HG03432 (cell line): ENCODE measurements at regions not wholly inside any gene's neighbourhood (a gene's known extent, or its start where the extent isn't known, plus 50 kb on each side); places are given as distances from the start of the nearest gene placed in this dataset.

Experiments used
- ATAC-seq: cut with Tn5 transposase; IDR thresholded peaks from one replicate; pipeline ENCODE4 v1.9.1; 2021; ENCODE audit warnings: mild to moderate bottlenecking, moderate library complexity; ENCODE audit not compliant: unreplicated experiment

DNA sequence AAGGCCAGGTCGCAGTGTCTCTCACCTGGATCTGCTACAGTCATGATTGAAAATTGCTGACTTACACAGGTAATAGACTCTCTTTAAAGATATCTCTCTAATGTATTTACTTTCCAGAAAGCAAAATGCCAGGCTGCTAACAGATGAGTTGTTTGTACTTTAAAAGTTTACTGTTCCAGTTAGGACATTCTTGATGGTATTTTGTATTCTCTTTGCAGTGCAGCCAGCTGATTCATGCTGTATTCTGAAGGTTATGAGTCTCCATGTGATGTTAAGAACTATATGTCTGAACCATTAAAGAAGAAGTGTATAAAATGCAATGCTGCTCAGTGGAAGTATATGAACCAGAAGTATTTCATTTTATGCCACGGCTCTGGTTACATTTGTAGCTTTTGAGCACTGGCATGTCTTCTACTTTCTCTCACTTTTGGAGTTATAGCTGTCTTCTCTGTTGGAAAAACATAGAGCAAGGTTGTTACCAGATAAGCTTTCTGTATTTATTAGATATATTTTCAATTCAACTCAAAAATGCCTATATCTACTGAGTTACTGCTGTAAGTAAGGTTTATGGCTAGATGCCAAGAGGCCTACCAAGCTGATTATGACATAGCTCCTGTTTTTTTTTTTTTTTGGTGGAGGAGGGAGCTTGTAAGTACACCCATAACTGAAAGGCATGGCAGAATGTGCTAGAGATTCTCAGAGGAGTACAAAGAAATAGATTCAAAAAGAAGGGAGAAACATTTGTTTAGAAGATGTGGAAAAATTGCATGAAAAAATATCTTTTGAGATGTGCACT lies 130.5 kb upstream of the MAN1A1 start:
- no peak for ATAC-seq

DNA sequence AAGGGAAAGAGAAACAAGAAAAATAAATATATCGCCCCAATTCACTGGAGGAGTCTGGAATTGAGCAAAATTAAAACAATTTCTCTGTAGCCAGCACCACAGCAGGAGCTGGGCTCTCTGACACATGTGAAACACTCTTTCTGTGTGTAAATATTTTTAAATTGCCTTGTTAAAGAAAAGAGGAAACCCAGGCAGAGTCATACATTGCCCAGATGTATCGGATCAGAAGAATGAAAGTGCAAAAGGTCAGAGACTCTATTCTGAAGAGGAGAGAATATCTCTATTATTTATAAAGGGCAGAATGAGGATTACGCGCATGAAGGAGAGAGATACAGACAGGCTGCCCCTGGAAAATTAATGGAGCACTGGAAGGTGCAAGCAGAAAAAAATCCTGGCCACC lies 127.0 kb upstream of the MAN1A1 start:
- ATAC-seq = peak; percentile 98

DNA sequence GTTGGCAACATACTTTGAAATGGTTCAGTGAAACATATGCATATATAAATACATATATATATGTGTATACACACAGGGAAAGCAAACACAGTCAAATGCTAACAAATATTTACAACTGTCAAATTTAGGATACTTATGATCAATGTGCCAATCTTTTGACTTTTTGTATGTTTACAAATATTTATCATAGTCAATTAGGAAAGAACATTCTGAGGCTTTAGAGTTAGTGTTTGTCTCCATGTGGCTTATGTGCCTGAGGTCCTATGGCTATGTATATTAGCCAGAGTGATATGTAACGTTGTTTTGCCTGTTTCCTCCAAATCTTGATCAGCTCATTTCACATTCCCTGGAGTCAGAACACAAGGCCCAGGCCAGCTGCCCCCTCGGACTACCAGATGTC lies 126.5 kb upstream of the MAN1A1 start:
- no peak for ATAC-seq

DNA sequence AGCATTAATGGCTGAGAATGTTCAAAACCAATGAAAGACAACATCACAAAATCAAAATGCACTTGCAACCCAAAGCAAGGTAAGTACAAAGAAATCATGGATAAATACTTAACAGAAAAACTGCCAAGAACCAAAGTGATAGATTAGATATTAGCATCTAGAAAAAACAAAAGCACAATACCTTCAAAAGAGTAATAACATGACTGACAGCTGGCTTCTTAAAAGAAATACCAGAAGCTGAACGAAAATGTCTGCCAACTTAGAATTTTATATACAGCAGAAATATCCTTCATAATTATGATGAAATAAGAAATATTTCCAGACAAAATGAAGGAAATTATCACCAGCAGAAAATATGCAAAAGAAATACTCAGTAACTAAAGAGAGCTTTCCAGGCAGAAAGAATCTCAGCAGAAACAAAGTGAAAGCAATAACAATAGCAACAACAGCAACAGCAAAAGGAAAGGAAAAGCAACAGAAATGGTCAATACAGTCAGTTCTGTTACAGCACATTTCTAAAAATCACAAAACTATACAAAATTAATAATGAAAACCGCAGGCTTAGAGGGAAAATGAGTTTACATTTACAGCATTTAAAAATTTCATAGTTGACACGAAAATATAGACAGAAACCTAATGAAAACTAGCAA lies 121.5 kb upstream of the MAN1A1 start:
- ATAC-seq = peak; percentile 62

GRCh38 chr6:119467488-119468081 lies 118.0 kb upstream of the MAN1A1 start:
- no peak for ATAC-seq

DNA sequence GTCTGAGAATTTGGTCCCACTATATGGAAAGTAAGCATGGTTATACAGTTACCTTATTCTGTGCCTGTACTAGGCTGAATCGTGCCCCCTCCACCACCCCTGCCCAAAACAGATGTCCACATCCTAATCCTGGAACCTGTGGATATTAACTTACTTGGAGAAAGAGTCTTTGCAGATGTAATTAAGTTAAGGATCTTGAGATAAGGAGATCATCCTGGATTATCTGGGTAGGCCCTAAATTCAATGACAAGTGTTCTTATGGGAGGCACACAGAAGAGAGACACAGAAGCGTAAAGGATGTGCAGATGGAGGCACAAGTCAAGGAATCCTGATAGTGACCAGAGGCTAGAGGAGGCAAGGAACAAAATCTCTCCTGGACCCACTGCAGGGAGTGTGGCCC lies 116.7 kb upstream of the MAN1A1 start:
- ATAC-seq = no peak

DNA sequence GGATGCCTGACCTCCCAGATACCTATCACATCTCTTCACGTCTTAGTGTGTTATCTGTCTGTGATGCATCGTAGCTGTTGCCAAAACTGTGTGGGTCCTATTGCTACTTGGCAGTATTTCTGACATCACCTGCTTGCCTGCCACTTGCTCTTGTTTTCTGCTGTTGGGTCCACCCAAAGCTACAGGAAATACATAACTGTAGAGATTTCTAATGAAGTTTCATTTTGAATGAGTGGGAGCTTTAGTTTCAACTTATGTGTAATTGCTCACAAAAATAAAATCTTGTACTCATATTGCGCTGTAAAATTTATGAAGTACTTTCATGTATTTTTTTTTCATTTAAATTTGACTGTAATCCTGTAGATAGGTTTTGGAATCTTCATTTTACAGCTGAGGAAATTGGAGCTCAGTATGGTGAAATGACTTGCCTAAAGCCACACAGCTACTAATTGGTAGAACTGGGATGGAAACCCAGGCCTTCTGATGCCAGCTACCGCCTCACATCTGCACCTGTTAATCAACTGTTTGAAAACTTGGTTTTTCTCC lies 113.6 kb upstream of the MAN1A1 start:
- ATAC-seq = peak; percentile 81

DNA sequence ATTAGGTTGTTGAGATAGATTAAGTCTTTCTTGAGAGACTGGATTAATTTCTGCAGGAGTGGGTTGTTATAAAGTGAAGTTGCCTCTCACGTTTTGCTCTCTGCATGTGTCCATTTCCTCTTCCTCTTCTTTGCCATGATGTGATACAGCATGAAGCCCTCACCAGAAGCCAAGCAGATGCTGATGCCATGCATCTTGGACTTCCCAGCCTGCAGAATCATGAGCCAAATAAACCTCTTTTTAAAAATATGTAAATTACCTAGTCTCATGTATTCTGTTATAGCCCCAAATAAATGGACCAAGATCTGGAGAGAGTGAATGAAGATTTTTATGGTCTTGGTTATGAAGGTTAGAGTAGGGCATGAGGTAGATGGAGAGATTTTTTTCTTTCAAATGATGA lies 111.6 kb upstream of the MAN1A1 start:
- ATAC-seq = no peak

- peak; percentile 76 for ATAC-seq
Observed at GRCh38 chr6:119459207-119459974, 109.8 kb upstream of the MAN1A1 start.

GRCh38 chr6:119454714-119455113 lies 105.2 kb upstream of the MAN1A1 start:
- ATAC-seq = no peak

DNA sequence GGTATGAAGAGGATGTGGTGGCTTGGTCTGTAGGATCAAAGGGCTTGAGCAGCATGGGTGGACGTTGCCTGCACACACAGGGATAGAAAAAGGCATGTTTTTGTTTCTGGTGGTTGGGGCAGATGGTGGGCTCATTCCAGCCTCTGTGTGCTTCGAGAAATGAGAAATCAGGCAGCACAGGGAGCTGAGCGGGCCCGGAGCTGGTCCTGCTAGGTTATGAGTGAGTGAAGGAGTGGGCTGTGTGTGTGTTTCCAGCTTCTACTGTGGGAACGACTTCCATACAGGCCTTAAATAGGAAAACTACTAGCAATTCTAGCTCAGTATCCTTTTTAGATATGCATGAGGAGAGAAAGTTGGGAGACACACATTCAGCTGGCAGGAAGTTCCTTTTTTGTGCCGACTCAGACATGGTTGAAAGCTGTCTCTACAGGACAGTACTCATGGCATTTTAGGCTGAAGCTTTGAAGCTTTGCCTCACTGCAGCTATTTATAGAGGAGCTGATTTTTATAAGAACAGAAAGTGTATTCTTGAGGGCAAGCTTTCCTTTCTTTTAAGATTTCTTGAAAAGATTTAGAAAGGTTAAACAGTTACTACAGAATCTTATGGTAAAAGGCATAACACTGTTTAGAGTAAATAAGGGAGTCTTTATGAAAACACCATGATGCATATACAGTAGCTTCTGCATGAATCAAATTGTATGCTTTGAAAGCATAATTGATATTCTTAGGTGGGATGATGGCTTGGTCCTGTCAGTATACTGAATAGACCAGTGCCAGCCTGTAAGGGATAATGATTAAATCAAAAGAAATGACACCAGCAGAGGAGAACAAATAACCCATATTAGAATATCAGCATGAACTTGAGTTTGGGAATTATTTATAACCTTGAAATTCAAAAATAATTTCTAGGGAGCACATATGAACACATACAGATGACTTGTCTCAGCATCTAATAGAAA lies 104.0 kb upstream of the MAN1A1 start:
- ATAC-seq = no peak

GRCh38 chr6:119449331-119450156 lies 100.0 kb upstream of the MAN1A1 start:
- ATAC-seq = no peak

GRCh38 chr6:119447921-119448320 lies 98.4 kb upstream of the MAN1A1 start:
- ATAC-seq = no peak

- ATAC-seq = peak; percentile 5
Observed at GRCh38 chr6:119446609-119447008, 97.0 kb upstream of the MAN1A1 start.

GRCh38 chr6:119446115-119446554 lies 96.6 kb upstream of the MAN1A1 start:
- peak; percentile 33 for ATAC-seq

DNA sequence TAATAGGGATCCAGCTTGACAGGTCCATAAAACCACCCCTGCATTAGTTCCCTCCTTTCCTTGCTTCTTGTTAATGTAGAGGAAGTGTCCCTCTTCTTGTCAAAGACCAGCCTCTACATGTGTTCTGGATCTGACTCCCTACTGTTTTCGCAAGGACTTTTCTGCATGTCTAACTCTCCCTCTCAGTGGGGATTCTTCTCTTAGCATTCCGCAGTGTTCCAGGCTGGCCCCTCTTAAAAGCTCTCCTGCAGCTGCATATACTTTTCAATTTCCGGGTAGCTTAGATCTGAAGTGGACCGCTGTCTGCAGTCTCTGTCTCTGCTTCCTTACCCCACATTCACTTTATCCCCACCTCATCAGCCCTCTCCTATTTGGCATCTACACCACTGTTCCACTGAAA lies 96.1 kb upstream of the MAN1A1 start:
- ATAC-seq = no peak

DNA sequence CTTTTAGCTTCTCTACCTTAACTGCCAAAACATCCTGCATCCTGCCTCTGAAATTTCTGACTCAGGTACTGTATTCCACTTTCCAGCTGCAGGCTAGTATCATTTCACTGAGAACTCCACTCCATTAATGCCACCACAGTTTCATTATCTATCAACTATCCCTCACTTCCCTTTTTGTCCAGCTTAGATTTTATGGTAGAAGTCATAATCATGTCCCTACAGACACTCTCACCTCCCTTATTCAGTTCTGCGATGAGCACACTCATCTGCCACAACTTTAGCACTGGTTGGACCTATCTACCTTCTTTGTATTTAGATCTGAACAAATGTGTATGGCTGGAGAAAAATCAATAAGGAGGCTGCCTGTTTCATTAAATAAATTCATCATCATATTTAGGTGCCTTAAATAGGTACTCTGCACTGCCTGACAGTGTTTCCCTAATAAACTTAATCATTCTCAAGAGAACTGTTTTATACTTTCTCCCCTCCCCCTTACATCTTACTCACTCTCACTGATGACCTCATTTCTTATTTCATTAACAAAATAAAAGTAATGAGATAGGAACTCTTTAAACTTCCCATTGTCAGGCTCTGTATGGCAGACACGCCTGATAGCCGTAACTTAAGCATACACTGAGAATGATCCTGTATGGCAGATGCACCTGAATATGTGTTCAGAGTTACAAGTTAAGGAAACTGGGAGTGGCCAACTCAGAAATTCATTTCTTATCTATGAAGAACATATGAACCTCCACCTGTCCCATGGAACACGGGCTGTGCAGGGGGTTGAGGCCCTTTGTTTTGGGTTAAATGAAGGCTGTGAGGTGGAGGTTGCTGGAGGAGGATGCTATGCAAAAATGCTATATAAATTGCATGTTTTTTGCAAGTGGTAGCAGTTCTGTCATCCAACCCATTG lies 95.3 kb upstream of the MAN1A1 start:
- ATAC-seq = peak; percentile 69
